ENCODE measurements at regions not wholly inside any gene's neighbourhood (a gene's known extent, or its start where the extent isn't known, plus 50 kb on each side); places are given as distances from the start of the nearest gene placed in this dataset.

GRCh38 chr18:34609986-34610648 lies 100.0 kb upstream of the DTNA start:
- no peak for TF ChIP-seq CTCF (conservative IDR thresholded peaks at IDR 0.05; ENCODE audit: low read depth, low read length)
- no peak overlapping the region for H3K4me3 ChIP-seq (ENCODE audit: low read depth, low read length)
- no peak for DNase-seq (ENCODE audit: low read depth)

- DNase-seq (ENCODE audit: low read depth) = no peak
- no peak overlapping the region for H3K4me3 ChIP-seq (ENCODE audit: low read depth, low read length)
- TF ChIP-seq CTCF (conservative IDR thresholded peaks at IDR 0.05; ENCODE audit: low read depth, low read length) = no peak
Observed at GRCh38 chr18:34611904-34612303, 98.2 kb upstream of the DTNA start.

- H3K4me3 ChIP-seq (ENCODE audit: low read depth, low read length) = no peak overlapping the region
- TF ChIP-seq CTCF (conservative IDR thresholded peaks at IDR 0.05; ENCODE audit: low read depth, low read length) = no peak
- DNase-seq (ENCODE audit: low read depth) = no peak
Observed at GRCh38 chr18:34620258-34620861, 89.7 kb upstream of the DTNA start.

GRCh38 chr18:34623557-34623956 lies 86.5 kb upstream of the DTNA start:
- DNase-seq (ENCODE audit: low read depth) = no peak
- TF ChIP-seq CTCF (conservative IDR thresholded peaks at IDR 0.05; ENCODE audit: low read depth, low read length) = no peak
- no peak overlapping the region for H3K4me3 ChIP-seq (ENCODE audit: low read depth, low read length)

- no peak overlapping the region for H3K4me3 ChIP-seq (ENCODE audit: low read depth, low read length)
- DNase-seq (ENCODE audit: low read depth) = peak; percentile 21
- no peak for TF ChIP-seq CTCF (conservative IDR thresholded peaks at IDR 0.05; ENCODE audit: low read depth, low read length)
Observed at GRCh38 chr18:34624551-34624950, 85.5 kb upstream of the DTNA start.

GRCh38 chr18:34626404-34627136 lies 83.5 kb upstream of the DTNA start:
- TF ChIP-seq CTCF (conservative IDR thresholded peaks at IDR 0.05; ENCODE audit: low read depth, low read length) = no peak
- H3K4me3 ChIP-seq (ENCODE audit: low read depth, low read length) = no peak overlapping the region
- peak; percentile 68 for DNase-seq (ENCODE audit: low read depth)
